GM19099 (cell line): ENCODE measurements at regions not wholly inside any gene's neighbourhood (a gene's known extent, or its start where the extent isn't known, plus 50 kb on each side); places are given as distances from the start of the nearest gene placed in this dataset.

ENCODE experiments used
- POLR2A ChIP-seq: IDR thresholded peaks from 3 replicates; pipeline ENCODE4 v1.6.1; 2011; ENCODE audit warnings: low read depth; ENCODE audit not compliant: insufficient read length; ENCODE audit errors: extremely low read depth

DNA sequence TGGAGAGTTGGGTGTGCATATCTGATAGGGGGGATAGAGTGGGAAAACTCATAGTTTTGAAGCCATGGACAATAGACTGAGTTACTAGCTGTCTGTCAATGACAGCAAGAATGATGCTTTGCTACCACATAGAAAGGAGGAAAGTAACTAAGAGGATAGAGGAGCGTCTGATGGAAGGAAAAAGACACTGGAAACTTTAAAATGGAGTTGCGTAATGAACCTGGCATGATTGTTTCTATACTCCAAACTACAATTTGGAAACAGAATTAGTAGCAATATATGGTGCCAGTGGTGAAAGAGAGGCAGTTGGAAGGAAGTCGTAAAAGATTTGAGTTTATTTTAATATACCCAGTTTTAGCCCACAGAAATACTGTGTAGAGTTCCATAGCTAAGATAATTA lies 163.6 kb downstream of the TUSC7 start:
- no peak for TF ChIP-seq POLR2A

- TF ChIP-seq POLR2A = no peak
These were observed 168.4 kb downstream of the TUSC7 start for GRCh38 chr3:116877968-116878367.

- no peak for TF ChIP-seq POLR2A
These were observed 176.8 kb downstream of the TUSC7 start for GRCh38 chr3:116886202-116886893.

GRCh38 chr3:116896116-116896515 lies 186.5 kb downstream of the TUSC7 start:
- no peak for TF ChIP-seq POLR2A

DNA sequence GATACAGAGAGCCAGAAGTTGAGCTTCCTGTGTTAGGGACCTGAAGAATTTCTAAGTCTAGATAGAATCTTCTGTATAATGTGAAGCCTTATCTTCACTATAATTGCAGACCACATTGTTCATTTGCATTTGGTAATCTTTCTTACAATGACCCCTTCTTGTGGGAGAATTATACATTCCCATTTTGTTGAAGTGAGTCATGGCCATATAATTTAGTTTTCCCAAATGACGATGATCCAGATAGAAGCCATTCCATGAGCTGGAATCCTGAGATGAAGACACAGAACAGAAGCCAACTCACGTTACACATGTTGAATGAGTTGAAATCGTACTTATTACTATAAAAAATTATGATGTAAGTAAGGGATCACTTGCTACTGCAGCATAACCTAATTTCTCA lies 187.8 kb downstream of the TUSC7 start:
- no peak for TF ChIP-seq POLR2A

DNA sequence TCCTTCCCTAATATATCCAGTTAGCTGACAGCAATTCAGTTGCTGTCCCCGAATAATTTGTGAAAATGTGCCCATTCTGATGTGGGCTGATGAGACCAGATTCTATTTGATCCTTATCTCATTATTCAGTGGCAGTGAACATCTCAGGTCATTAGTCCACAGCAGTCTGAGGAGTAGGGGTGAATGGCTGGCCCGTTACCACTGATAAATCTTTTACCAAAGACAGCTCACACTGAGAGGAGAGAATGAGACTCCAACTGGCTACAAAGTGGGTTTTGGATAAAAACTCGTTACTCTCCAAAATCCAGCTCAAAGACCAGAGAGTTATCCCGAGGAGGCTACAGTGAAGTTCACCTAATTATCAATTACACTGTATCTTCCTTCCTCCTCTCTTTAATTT lies 189.7 kb downstream of the TUSC7 start:
- no peak for TF ChIP-seq POLR2A

DNA sequence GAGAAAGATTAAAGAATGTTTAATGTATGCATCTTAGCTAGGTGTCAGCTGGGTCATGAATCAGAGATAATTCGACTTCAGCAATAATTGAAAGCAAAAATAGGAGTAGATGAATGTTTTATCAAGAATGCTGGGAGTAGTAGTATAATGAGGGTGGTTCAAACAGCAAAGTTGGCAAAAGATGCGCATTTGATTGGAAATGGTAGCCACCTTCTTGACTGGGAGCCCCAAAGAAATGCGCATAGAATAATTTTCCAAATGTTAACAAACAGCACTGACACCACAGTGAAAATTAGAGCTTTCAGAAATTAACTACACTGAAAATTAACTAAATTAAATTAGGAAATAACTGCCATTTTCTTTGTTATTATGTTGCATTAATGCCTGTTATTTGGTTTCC lies 195.8 kb downstream of the TUSC7 start:
- TF ChIP-seq POLR2A = no peak

- TF ChIP-seq POLR2A = no peak
These were observed 196.2 kb downstream of the TUSC7 start for GRCh38 chr3:116905794-116906193.

DNA sequence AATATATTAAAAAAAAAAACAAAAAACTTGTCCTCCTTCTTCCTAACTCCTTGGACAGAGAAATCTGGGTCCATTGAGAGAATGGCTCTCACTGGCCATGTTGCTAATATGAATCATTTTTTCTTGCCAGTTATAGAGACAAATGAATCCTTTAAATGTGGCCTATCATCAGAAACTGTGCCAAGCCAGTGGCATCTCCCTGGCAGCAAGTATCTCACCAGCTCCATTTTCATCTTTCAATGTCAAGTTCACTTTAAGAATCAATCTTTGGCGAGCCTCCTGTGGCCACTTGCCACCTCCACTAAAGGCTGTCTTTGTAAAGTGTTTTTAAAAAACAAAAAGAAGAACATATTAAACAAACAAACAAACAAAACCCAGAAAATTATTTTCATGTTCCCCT lies 202.5 kb downstream of the TUSC7 start:
- no peak for TF ChIP-seq POLR2A

- no peak for TF ChIP-seq POLR2A
These were observed 204.4 kb downstream of the TUSC7 start for GRCh38 chr3:116914004-116914403.

DNA sequence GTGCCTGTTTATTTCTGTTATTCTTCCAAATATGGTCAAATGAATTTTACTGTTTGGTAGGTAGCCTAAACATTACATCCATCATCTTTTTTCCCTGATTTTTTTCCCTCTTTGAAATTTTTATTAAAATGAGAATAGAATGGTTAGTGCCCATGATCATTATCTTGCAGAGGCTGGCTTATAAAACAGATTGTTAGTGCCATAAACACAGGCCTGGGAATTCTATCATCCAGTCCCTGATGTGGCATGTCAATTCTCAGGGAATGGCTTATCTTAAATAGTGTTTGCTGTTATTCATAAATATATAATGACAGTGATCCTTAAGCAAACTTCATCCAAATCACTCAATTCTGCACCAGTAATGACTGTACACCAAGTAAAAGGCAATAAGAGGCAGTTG lies 207.3 kb downstream of the TUSC7 start:
- TF ChIP-seq POLR2A = no peak

DNA sequence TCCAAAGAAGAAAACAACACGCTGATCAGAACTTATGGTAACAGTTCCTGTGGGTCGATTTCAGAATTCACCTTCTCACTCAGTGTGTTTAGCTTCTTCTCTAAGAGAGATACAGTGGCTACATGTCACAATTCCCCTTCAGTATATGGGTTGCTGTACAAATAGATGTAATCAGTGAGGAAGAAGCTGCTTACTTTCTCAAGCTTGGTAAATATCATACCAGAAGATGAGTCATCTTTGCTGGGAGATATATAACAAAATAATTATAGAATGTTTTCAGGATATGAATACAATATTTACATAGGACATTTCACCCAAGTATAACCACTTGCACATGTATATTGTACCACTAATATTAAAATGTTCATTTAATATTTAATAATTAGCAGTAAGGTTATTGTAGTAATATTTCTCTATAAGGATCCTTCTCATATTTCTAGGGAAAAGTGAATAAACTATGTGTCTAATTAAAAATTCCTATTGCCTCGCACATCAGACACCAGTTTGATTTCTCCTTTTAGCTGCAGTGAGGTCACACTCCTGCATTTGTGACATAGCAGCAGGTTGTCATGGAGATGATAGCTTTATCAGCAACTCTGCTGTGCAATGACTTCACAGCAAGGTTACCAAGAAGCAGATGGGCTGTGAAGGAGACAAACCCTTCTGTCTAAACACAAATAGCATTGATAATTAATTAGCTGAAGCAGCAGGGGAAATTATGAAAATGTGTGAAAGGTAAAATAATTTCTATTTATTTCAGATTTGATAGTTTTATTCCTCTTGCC lies 211.4 kb downstream of the TUSC7 start:
- no peak for TF ChIP-seq POLR2A

GRCh38 chr3:116927918-116928317 lies 218.3 kb downstream of the TUSC7 start:
- TF ChIP-seq POLR2A = no peak

- TF ChIP-seq POLR2A = no peak
These were observed 220.1 kb downstream of the TUSC7 start for GRCh38 chr3:116929505-116930222.

DNA sequence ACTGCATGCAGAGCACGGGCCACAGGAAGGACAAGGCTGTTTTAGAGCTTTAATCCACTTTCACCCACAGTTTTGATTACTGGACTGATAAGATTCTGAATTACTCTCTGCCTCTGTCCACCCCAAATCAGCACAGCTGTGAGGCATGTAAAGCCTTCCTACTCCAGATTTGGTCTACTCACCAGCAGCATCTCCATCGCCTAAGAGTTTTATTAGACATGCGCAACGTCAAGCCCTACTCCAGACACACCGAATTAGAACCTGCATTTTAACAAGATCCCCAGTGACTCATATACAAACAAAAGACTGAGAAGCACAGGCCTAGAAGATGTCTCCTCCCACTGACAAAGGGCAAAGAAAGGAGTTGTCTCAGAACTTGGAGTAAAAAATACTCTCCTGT lies 221.2 kb downstream of the TUSC7 start:
- TF ChIP-seq POLR2A = no peak

DNA sequence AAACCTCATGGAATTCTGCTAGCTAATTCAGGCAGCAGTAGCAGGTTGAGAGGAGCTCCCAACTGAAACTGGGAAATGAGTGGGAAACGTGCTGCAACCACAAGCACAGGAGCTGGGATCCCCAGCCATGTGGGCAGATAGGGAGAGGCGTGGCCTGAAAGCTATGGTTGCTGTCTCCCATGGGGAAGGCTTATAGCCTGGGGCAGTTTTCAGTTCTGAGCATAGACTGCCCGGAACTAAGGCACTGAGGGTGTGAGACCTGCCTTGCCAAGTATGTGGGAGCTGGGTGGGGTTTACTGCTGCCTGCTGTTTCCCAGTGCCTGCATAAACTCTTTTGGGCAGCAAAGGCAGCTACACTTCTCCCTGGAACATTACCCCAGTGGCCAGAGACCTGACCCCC lies 229.5 kb downstream of the TUSC7 start:
- TF ChIP-seq POLR2A = no peak
